Glutamatergic neuron (in vitro differentiated cells): ENCODE measurements at regions not wholly inside any gene's neighbourhood (a gene's known extent, or its start where the extent isn't known, plus 50 kb on each side); places are given as distances from the start of the nearest gene placed in this dataset.
A peak's percentile ranks its signal among the peaks of the same experiment; 100 is the strongest.
"Not testable (repeated sequence)": the region's sequence is repeated elsewhere in the genome, so short reads cannot be mapped to it uniquely, and the experiment has no call there.

Experiments used
- DNase-seq: peaks from one replicate; pipeline ENCODE4 v3.0.0; 2022
- H3K27ac Mint-ChIP-seq: one replicate; pipeline ENCODE4 v1.8.0; 2020; ENCODE audit warnings: mild to moderate bottlenecking, mixed read lengths, inconsistent platforms; ENCODE audit not compliant: unreplicated experiment
- H3K27me3 Mint-ChIP-seq: one replicate; pipeline ENCODE4 v1.8.0; 2020; ENCODE audit warnings: mild to moderate bottlenecking, moderate library complexity, mixed read lengths, inconsistent platforms; ENCODE audit not compliant: unreplicated experiment
- H3K36me3 Mint-ChIP-seq: one replicate; pipeline ENCODE4 v1.8.0; 2020; ENCODE audit warnings: mild to moderate bottlenecking, mixed read lengths, inconsistent platforms; ENCODE audit not compliant: unreplicated experiment
- H3K4me1 Mint-ChIP-seq: one replicate; pipeline ENCODE4 v1.8.0; 2020; ENCODE audit warnings: mild to moderate bottlenecking, low read depth, mixed read lengths, inconsistent platforms; ENCODE audit not compliant: unreplicated experiment
- H3K4me3 Mint-ChIP-seq: one replicate; pipeline ENCODE4 v1.8.0; 2020; ENCODE audit warnings: mild to moderate bottlenecking, mixed read lengths, inconsistent platforms; ENCODE audit not compliant: unreplicated experiment
- H3K9me3 Mint-ChIP-seq: one replicate; pipeline ENCODE4 v1.8.0; 2020; ENCODE audit warnings: mild to moderate bottlenecking, moderate library complexity, mixed read lengths, inconsistent platforms; ENCODE audit not compliant: unreplicated experiment
- CTCF ChIP-seq: fragments of 200-600 bp; sonication (generic); IDR thresholded peaks from one replicate; pipeline ENCODE4 v1.5.0; 2021; ENCODE audit not compliant: partially characterized antibody, unreplicated experiment

GRCh38 chrX:10676235-10676957 is 56.0 kb upstream of the MID1 start:
- H3K4me3 Mint-ChIP-seq, result peak overlapping the region; percentile 80

GRCh38 chrX:10677490-10677889 is 57.1 kb upstream of the MID1 start:
- Mint-ChIP-seq H3K9me3 (peaks cover 2% of the 10 kb centered on the region), H3K27me3 (no peaks in the 10 kb centered on the region), H3K4me1 (peaks cover 8% of the 10 kb centered on the region), H3K4me3 (peak overlapping the region; percentile 55), H3K27ac (peak overlapping the region; percentile 55), H3K36me3 (no peaks in the 10 kb centered on the region)
- TF ChIP-seq CTCF, result no peak
- DNase-seq, result peak; percentile 25

More at GRCh38 chrX:10676235-10676957, 56.0 kb upstream of the MID1 start:
- Mint-ChIP-seq H3K9me3 (peaks cover 2% of the 10 kb centered on the region), H3K27me3 (no peaks in the 10 kb centered on the region), H3K27ac (peak overlapping the region; percentile 62), H3K4me1 (peaks cover 8% of the 10 kb centered on the region), H3K36me3 (no peaks in the 10 kb centered on the region)
- TF ChIP-seq CTCF, result no peak
- peak; percentile 26 for DNase-seq

- Mint-ChIP-seq H3K27ac (no peak overlapping the region), H3K36me3 (no peaks in the 10 kb centered on the region)
- no peak for TF ChIP-seq CTCF
Measured at GRCh38 chrX:10679387-10679786, 59.0 kb upstream of the MID1 start.

GRCh38 chrX:10681167-10681566 is 60.8 kb upstream of the MID1 start:
- H3K27ac Mint-ChIP-seq, result no peak overlapping the region
- no peaks in the 10 kb centered on the region for H3K9me3 Mint-ChIP-seq
- no peak for TF ChIP-seq CTCF
- no peaks in the 10 kb centered on the region for H3K36me3 Mint-ChIP-seq
- H3K27me3 Mint-ChIP-seq, result peaks cover 1% of the 10 kb centered on the region
- no peak overlapping the region for H3K4me3 Mint-ChIP-seq
- H3K4me1 Mint-ChIP-seq, result peaks cover 8% of the 10 kb centered on the region
- no peak for DNase-seq

More at GRCh38 chrX:10679387-10679786, 59.0 kb upstream of the MID1 start:
- DNase-seq, result no peak
- no peaks in the 10 kb centered on the region for H3K27me3 Mint-ChIP-seq
- H3K4me1 Mint-ChIP-seq, result peaks cover 8% of the 10 kb centered on the region
- no peak overlapping the region for H3K4me3 Mint-ChIP-seq
- H3K9me3 Mint-ChIP-seq, result peaks cover 2% of the 10 kb centered on the region

- not testable (repeated sequence) for H3K36me3 Mint-ChIP-seq, DNase-seq, H3K27ac Mint-ChIP-seq, H3K4me1 Mint-ChIP-seq, H3K4me3 Mint-ChIP-seq, H3K27me3 Mint-ChIP-seq, H3K9me3 Mint-ChIP-seq
Measured at GRCh38 chrX:10683631-10684030, 63.2 kb upstream of the MID1 start.
